ENCODE measurements at regions not wholly inside any gene's neighbourhood (a gene's known extent, or its start where the extent isn't known, plus 50 kb on each side); places are given as distances from the start of the nearest gene placed in this dataset.

GRCh38 chr3:72003936-72004335 is 219.0 kb upstream of the PROK2 start:
- TF ChIP-seq CTCF (IDR thresholded peaks at IDR 0.05), result no peak
- TF ChIP-seq MXI1 (IDR thresholded peaks at IDR 0.05; ENCODE audit: low read depth, low read length), result no peak
- no peak for TF ChIP-seq MAX (IDR thresholded peaks at IDR 0.05; ENCODE audit: low read depth)
- no peak for TF ChIP-seq EP300 (IDR thresholded peaks at IDR 0.05; ENCODE audit: borderline replicate concordance in 1 of 2, low read depth in 1 of 2, low read length in 1 of 2)
- no peak for TF ChIP-seq SIN3A (IDR thresholded peaks at IDR 0.05; ENCODE audit: borderline replicate concordance, low read depth, low read length)
- no peak for TF ChIP-seq ZBTB33 (IDR thresholded peaks at IDR 0.05; ENCODE audit: borderline replicate concordance, low read depth)
- TF ChIP-seq TCF12 (IDR thresholded peaks at IDR 0.05), result no peak
- TF ChIP-seq PBX3 (IDR thresholded peaks at IDR 0.05), result no peak
- no peak for TF ChIP-seq YY1 (IDR thresholded peaks at IDR 0.05; ENCODE audit: low read depth)
- no peak for TF ChIP-seq FOXM1 (IDR thresholded peaks at IDR 0.05; ENCODE audit: low read depth)
- no peak for TF ChIP-seq JUND (IDR thresholded peaks at IDR 0.05)
- TF ChIP-seq SMC3 (IDR thresholded peaks at IDR 0.05; ENCODE audit: low read depth, low read length), result no peak
- TF ChIP-seq REST (IDR thresholded peaks at IDR 0.05; ENCODE audit: low read depth, low read length), result no peak
- no peak for TF ChIP-seq EZH2phosphoT487 (IDR thresholded peaks at IDR 0.05; ENCODE audit: borderline replicate concordance, low read depth)
- no peak for TF ChIP-seq NFIC (IDR thresholded peaks at IDR 0.05; ENCODE audit: borderline replicate concordance)
- TF ChIP-seq USF2 (IDR thresholded peaks at IDR 0.05; ENCODE audit: borderline replicate concordance, low read depth, low read length), result no peak
- no peak for TF ChIP-seq MEF2A (IDR thresholded peaks at IDR 0.05; ENCODE audit: borderline replicate concordance, low read depth)
- no peak for TF ChIP-seq RAD21 (IDR thresholded peaks at IDR 0.05; ENCODE audit: low read length)
- no peak for TF ChIP-seq ELF1 (IDR thresholded peaks at IDR 0.05)
- no peak for TF ChIP-seq TAF1 (IDR thresholded peaks at IDR 0.05; ENCODE audit: borderline replicate concordance, low read depth, low read length)
- Histone ChIP-seq H3K4me2 (no peak overlapping the region), H3K9me3 (no peaks in the 10 kb centered on the region), H3K4me1 (ENCODE audit: control insufficient read depth in 1 of 2, insufficient read depth in 2 of 2, low read depth in 1 of 2, low read length in 1 of 2) (no peaks in the 10 kb centered on the region), H3K9me2 (no peaks in the 10 kb centered on the region), H3F3A (replicated peaks; ENCODE audit: insufficient read depth) (no peaks in the 10 kb centered on the region), H3K4me3 (ENCODE audit: low read depth in 2 of 2, low read length in 1 of 2) (no peak overlapping the region), H2AFZ (ENCODE audit: low read depth) (no peak overlapping the region), H4K20me1 (ENCODE audit: insufficient read depth) (no peaks in the 10 kb centered on the region), H3K79me2 (ENCODE audit: insufficient read depth) (no peaks in the 10 kb centered on the region), H3K27me3 (ENCODE audit: insufficient read depth) (peaks cover 12% of the 10 kb centered on the region; the same call in 1 of the 2 replicates), H3K27ac (ENCODE audit: low read depth in 2 of 2, low read length in 1 of 2) (no peak overlapping the region), H3K9ac (no peak overlapping the region), H3K36me3 (replicated peaks in 1 of 2; ENCODE audit: control insufficient read depth in 1 of 2, insufficient read depth in 2 of 2, low read length in 1 of 2) (no peaks in the 10 kb centered on the region)
- ChIA-PET CTCF (no interaction called here), POLR2A (no interaction called here)
- no peak for DNase-seq
- 13% methylated on average over 2 of the region's 2 CpGs for WGBS (ENCODE audit: low lambda C conversion rate)
